HPDE6-E6E7 (cell line): ENCODE measurements at regions not wholly inside any gene's neighbourhood (a gene's known extent, or its start where the extent isn't known, plus 50 kb on each side); places are given as distances from the start of the nearest gene placed in this dataset.

Experiments
- DNase-seq: peaks from one replicate; pipeline ENCODE4 v3.0.0; 2011; ENCODE audit warnings: missing footprints; ENCODE audit errors: extremely low spot score

- no peak for DNase-seq
These were observed 77.5 kb upstream of the PDE1C start for GRCh38 chr7:32147546-32148268.

GRCh38 chr7:32145911-32146310 is 75.7 kb upstream of the PDE1C start:
- no peak for DNase-seq

- no peak for DNase-seq
These were observed 74.5 kb upstream of the PDE1C start for GRCh38 chr7:32144676-32145075.

GRCh38 chr7:32143301-32143700 is 73.1 kb upstream of the PDE1C start:
- DNase-seq: no peak

GRCh38 chr7:32142649-32143048 is 72.4 kb upstream of the PDE1C start:
- DNase-seq: no peak

GRCh38 chr7:32140210-32140939 is 70.2 kb upstream of the PDE1C start:
- DNase-seq: no peak

GRCh38 chr7:32137059-32137458 is 66.9 kb upstream of the PDE1C start:
- DNase-seq: no peak

- no peak for DNase-seq
These were observed 60.9 kb upstream of the PDE1C start for GRCh38 chr7:32131091-32131490.

- no peak for DNase-seq
These were observed 56.6 kb upstream of the PDE1C start for GRCh38 chr7:32126843-32127242.
